Natural killer cell (primary cell): ENCODE measurements at regions not wholly inside any gene's neighbourhood (a gene's known extent, or its start where the extent isn't known, plus 50 kb on each side); places are given as distances from the start of the nearest gene placed in this dataset.

Experiments
- ATAC-seq, 3 donors: fragments of 150-1000 bp in 2 of 3; fragments of 200-7000 bp in 1 of 3; cut with Tn5 transposase; 1 replicate in 1 of 3; 2 replicates in 2 of 3; pipeline ENCODE4 v1.10.0; 2021; ENCODE audit warnings: mild to moderate bottlenecking in 2 of 3, moderate library complexity in 2 of 3
- DNase-seq, 2 donors: peaks; one replicate each; pipeline versions ENCODE4 v3.0.0 to v3.0.0-alpha.2; 2013 to 2021; ENCODE audit warnings: mixed read lengths in 1 of 2
- H3K27ac ChIP-seq: one replicate; pipeline ENCODE4 v1.5.1; 2013; ENCODE audit warnings: mild to moderate bottlenecking, low read length
- H3K27me3 ChIP-seq: one replicate; pipeline ENCODE4 v1.6.1; 2013; ENCODE audit warnings: low read length; ENCODE audit not compliant: control insufficient read depth, insufficient read depth
- H3K36me3 ChIP-seq: one replicate; pipeline ENCODE4 v1.6.1; 2013; ENCODE audit warnings: low read length; ENCODE audit not compliant: control insufficient read depth, insufficient read depth
- H3K4me1 ChIP-seq: one replicate; pipeline ENCODE4 v1.6.1; 2013; ENCODE audit warnings: low read length; ENCODE audit not compliant: control insufficient read depth, insufficient read depth
- H3K4me3 ChIP-seq: one replicate; pipeline ENCODE4 v1.5.1; 2013; ENCODE audit warnings: low read length
- H3K9me3 ChIP-seq: one replicate; pipeline ENCODE4 v1.6.1; 2013; ENCODE audit warnings: low read length; ENCODE audit not compliant: control insufficient read depth, insufficient read depth
- H3K27ac Mint-ChIP-seq, 2 donors: one replicate each; pipeline ENCODE4 v1.8.0; 2022; ENCODE audit warnings: mild to moderate bottlenecking in 2 of 2, mixed read lengths in 2 of 2, moderate library complexity in 1 of 2
- H3K27me3 Mint-ChIP-seq, 2 donors: one replicate each; pipeline ENCODE4 v1.8.0; 2022; ENCODE audit warnings: low read depth in 2 of 2, mixed read lengths in 2 of 2
- H3K36me3 Mint-ChIP-seq: one replicate; pipeline ENCODE4 v1.8.0; 2022; ENCODE audit warnings: mixed read lengths
- H3K4me1 Mint-ChIP-seq, 2 donors: one replicate each; pipeline ENCODE4 v1.8.0; 2022; ENCODE audit warnings: mixed read lengths in 2 of 2
- H3K4me3 Mint-ChIP-seq: one replicate; pipeline ENCODE4 v1.8.0; 2022; ENCODE audit warnings: mild to moderate bottlenecking, moderate library complexity, mixed read lengths
- H3K9me3 Mint-ChIP-seq, 2 donors: one replicate each; pipeline ENCODE4 v1.8.0; 2022; ENCODE audit warnings: mixed read lengths in 2 of 2
- WGBS: methylation state at CpG from one replicate; pipeline ENCODE4 v1.1.7; 2013; ENCODE audit warnings: missing lambda C conversion rate; ENCODE audit not compliant: insufficient coverage; 5-methylcytosine and 5-hydroxymethylcytosine counted together
- intact Hi-C: fragments of 100-400 bp; cut with micrococcal nuclease; formaldehyde crosslinking; loops from one replicate; pipeline ENCODE4 v1.14.2; 2022
- TF ChIP-seq, protein P1 (sequence below): fragments of 200-600 bp; IDR thresholded peaks from one replicate; pipeline ENCODE4 v1.8.0; 2022; ENCODE audit warnings: antibody characterized with exemption

DNA sequence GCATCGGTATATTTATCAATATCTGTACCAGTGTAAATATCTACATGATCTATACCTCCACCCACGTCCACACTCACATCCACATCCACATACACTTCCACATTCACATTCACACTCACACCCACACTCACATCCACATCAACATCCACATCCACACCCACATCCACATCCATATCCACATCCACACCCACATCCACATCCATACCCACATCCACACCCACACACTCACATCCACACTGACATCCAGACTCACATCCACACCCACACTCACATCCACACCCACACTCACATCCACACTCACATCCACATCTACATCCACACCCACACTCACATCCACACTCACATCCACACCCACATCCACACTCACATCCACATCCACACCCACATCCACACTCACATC is 189.2 kb downstream of the IRX1 start:
- no peak overlapping the region for H3K27ac ChIP-seq
- intact Hi-C loops: no loop called here
- Mint-ChIP-seq H3K27ac (no peak overlapping the region), H3K4me1 (no peaks in the 10 kb centered on the region), H3K27me3 (peaks cover 0 to 11% of the 10 kb centered on the region in 2 donors), H3K9me3 (no peaks in the 10 kb centered on the region), H3K4me3 (no peak overlapping the region), H3K36me3 (no peaks in the 10 kb centered on the region)
- WGBS: 81% methylated on average over 2 of the region's 2 CpGs
- no peaks in the 10 kb centered on the region for H3K27me3 ChIP-seq
- ATAC-seq (peak in 1 of 3 donors; percentile 21), DNase-seq (no peak)
- H3K4me1 ChIP-seq: no peaks in the 10 kb centered on the region
- TF ChIP-seq, protein P1, sequence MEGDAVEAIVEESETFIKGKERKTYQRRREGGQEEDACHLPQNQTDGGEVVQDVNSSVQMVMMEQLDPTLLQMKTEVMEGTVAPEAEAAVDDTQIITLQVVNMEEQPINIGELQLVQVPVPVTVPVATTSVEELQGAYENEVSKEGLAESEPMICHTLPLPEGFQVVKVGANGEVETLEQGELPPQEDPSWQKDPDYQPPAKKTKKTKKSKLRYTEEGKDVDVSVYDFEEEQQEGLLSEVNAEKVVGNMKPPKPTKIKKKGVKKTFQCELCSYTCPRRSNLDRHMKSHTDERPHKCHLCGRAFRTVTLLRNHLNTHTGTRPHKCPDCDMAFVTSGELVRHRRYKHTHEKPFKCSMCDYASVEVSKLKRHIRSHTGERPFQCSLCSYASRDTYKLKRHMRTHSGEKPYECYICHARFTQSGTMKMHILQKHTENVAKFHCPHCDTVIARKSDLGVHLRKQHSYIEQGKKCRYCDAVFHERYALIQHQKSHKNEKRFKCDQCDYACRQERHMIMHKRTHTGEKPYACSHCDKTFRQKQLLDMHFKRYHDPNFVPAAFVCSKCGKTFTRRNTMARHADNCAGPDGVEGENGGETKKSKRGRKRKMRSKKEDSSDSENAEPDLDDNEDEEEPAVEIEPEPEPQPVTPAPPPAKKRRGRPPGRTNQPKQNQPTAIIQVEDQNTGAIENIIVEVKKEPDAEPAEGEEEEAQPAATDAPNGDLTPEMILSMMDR: no peak
- H3K36me3 ChIP-seq: no peaks in the 10 kb centered on the region
- H3K9me3 ChIP-seq: peaks cover 3% of the 10 kb centered on the region
- H3K4me3 ChIP-seq: no peak overlapping the region

DNA sequence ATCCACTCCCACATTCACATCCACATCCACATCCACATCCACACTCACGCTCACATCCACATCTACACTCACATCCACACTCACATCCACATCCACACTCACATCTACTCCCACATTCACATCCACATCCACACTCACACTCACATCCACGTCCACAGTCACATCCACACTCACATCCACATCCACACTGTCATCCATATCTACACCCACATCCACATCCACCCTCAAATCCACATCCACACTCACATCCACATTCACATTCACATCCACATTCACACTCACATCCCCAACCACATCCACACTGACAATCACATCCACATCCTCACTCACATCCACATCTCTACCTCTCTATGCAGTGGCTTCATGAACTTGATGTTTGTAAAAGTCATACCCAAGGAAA is 190.5 kb downstream of the IRX1 start:
- H3K27ac Mint-ChIP-seq: no peak overlapping the region
- H3K4me3 Mint-ChIP-seq: no peak overlapping the region
- Histone ChIP-seq H3K27ac (no peak overlapping the region), H3K4me3 (no peak overlapping the region), H3K36me3 (no peaks in the 10 kb centered on the region), H3K9me3 (peaks cover 3% of the 10 kb centered on the region), H3K27me3 (no peaks in the 10 kb centered on the region), H3K4me1 (no peaks in the 10 kb centered on the region)
- H3K4me1 Mint-ChIP-seq: no peaks in the 10 kb centered on the region
- ATAC-seq: no peak
- no peak for DNase-seq
- no peaks in the 10 kb centered on the region for H3K36me3 Mint-ChIP-seq
- intact Hi-C loops: no loop called here
- 90% methylated on average over 2 of the region's 2 CpGs for WGBS
- H3K27me3 Mint-ChIP-seq: peaks cover 0 to 11% of the 10 kb centered on the region in 2 donors
- no peaks in the 10 kb centered on the region for H3K9me3 Mint-ChIP-seq
- TF ChIP-seq, protein P1: no peak

DNA sequence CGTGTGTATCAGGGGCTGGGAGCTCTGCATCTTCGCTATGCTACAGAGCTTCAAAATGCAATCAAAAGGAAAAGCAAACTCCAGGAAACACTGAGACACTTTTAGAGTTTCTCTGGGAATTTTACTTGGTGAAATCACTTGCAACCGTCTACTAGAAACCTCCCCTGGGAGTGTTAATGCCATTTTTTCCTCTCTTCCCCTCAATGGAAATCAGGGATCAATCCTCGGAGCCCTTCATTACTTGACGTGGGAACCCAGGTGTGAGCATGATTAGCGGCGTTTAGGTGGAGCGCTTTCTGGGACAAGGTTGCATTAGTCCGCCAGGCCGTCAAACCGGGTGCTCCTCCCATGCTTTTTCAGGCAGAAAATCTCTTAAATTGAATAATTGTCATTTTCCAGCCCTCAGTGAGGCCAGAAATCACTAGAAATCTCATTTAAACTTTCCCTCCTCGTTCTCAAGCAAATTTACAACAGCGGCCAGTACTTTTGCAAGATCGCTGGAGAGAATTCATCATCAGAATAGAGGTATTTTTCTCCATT is 191.3 kb downstream of the IRX1 start:
- H3K27me3 ChIP-seq: no peaks in the 10 kb centered on the region
- no peaks in the 10 kb centered on the region for H3K9me3 Mint-ChIP-seq
- WGBS: 66% methylated on average over 14 of the region's 14 CpGs
- no peak overlapping the region for H3K4me3 ChIP-seq
- H3K27ac ChIP-seq: no peak overlapping the region
- DNase-seq: no peak
- no peak for ATAC-seq
- H3K27ac Mint-ChIP-seq: no peak overlapping the region
- no peaks in the 10 kb centered on the region for H3K9me3 ChIP-seq
- H3K27me3 Mint-ChIP-seq: peaks cover 0 to 11% of the 10 kb centered on the region in 2 donors
- no peaks in the 10 kb centered on the region for H3K36me3 ChIP-seq
- H3K36me3 Mint-ChIP-seq: no peaks in the 10 kb centered on the region
- H3K4me1 Mint-ChIP-seq: no peaks in the 10 kb centered on the region
- TF ChIP-seq, protein P1: no peak
- no peak overlapping the region for H3K4me3 Mint-ChIP-seq
- H3K4me1 ChIP-seq: no peaks in the 10 kb centered on the region
- intact Hi-C loops: no loop called here

DNA sequence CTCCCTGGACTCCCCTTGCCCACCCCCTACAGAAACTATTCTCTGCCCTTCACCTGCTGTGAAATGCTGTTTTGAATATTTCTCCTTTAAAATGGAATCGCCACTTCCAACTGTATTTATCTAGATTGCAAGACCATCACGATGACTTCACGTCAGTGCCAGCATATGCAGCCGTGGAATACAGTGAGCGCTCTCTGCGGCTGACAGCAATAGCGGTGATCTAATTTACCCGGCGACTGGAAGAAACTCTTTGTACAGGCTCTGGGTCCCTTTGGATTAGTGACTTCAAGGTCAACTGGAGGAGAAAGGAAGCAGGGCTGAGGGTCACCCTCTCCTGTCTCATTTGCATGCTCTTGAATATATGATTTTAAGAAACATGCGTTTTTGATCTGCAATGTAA is 192.0 kb downstream of the IRX1 start:
- H3K36me3 Mint-ChIP-seq: no peaks in the 10 kb centered on the region
- 41% methylated on average over 10 of the region's 10 CpGs for WGBS
- no peaks in the 10 kb centered on the region for H3K9me3 ChIP-seq
- H3K27me3 Mint-ChIP-seq: peaks cover 0 to 11% of the 10 kb centered on the region in 2 donors
- H3K27ac Mint-ChIP-seq: no peak overlapping the region
- H3K36me3 ChIP-seq: no peaks in the 10 kb centered on the region
- H3K27me3 ChIP-seq: no peaks in the 10 kb centered on the region
- H3K4me1 ChIP-seq: no peaks in the 10 kb centered on the region
- H3K9me3 Mint-ChIP-seq: no peaks in the 10 kb centered on the region
- TF ChIP-seq, protein P1: no peak
- no peak overlapping the region for H3K4me3 Mint-ChIP-seq
- no peak overlapping the region for H3K4me3 ChIP-seq
- DNase-seq (no peak), ATAC-seq (no peak)
- intact Hi-C loops: no loop called here
- H3K4me1 Mint-ChIP-seq: no peaks in the 10 kb centered on the region
- no peak overlapping the region for H3K27ac ChIP-seq
